ENCODE measurements at regions not wholly inside any gene's neighbourhood (a gene's known extent, or its start where the extent isn't known, plus 50 kb on each side); places are given as distances from the start of the nearest gene placed in this dataset.

DNA sequence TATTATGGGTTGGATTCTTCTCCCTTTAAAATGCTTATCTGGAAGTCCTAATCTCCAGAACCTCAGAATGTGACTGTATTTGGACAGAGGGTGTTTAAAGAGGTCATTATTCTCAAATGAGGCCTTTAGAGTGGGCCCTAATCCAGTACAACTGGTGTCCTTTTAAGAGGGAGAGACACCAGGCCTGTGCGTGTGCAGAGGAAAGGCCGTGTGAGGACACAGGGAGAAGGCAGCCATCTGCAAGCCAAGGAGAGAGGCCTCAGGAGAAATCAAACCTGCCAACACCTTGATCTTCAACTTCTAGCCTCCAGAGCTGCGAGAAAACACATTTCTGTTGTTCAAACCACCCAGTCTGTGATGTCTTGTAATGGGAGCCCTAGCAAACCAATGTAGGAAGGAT lies 235.4 kb upstream of the MYO3A start:
- Mint-ChIP-seq H3K36me3 (no peaks in the 10 kb centered on the region), H3K27ac (no peak overlapping the region), H3K4me1 (peaks cover 7% of the 10 kb centered on the region), H3K4me3 (no peak overlapping the region), H3K27me3 (ENCODE audit: low read depth in 3 of 3) (peaks cover 2 to 6% (median 4%) of the 10 kb centered on the region in 3 donors), H3K9me3 (peaks cover 0 to 1% (median 0%) of the 10 kb centered on the region in 7 donors)
- Histone ChIP-seq H3K79me2 (ENCODE audit: insufficient read depth, low read length) (no peaks in the 10 kb centered on the region), H3K4me3 (replicated peaks in 1 of 3; ENCODE audit: low read depth in 2 of 3, low read length in 3 of 3) (no peak overlapping the region), H2AFZ (ENCODE audit: insufficient read depth, low read depth, low read length, poor library complexity, severe bottlenecking) (no peak overlapping the region), H3K9me3 (replicated peaks in 1 of 2; ENCODE audit: control insufficient read depth in 1 of 2, insufficient read depth in 1 of 2, low read length in 2 of 2) (no peaks in the 10 kb centered on the region), H3K9ac (ENCODE audit: insufficient read depth, low read length, poor library complexity, severe bottlenecking) (no peak overlapping the region), H3K27ac (ENCODE audit: low read depth in 1 of 2, low read length in 2 of 2) (no peak overlapping the region), H3K4me1 (ENCODE audit: control insufficient read depth in 1 of 2, insufficient read depth in 2 of 2, low read length in 2 of 2) (no peaks in the 10 kb centered on the region), H3K27me3 (ENCODE audit: control insufficient read depth in 2 of 2, insufficient read depth in 2 of 2, low read length in 2 of 2) (no peaks in the 10 kb centered on the region), H3K36me3 (replicated peaks in 1 of 2; ENCODE audit: control insufficient read depth in 1 of 2, insufficient read depth in 2 of 2, low read length in 2 of 2) (no peaks in the 10 kb centered on the region), H4K20me1 (ENCODE audit: insufficient read depth, low read length) (no peaks in the 10 kb centered on the region), H3K4me2 (replicated peaks; ENCODE audit: extremely low read depth, low read length, poor library complexity, severe bottlenecking) (no peak overlapping the region)
- TF ChIP-seq CTCF (IDR thresholded peaks at IDR 0.05): no peak
- intact Hi-C loops (cut with micrococcal nuclease): no loop called here
- DNase-seq: no peak
- 90% methylated on average over 2 of the region's 3 CpGs for WGBS (ENCODE audit: insufficient coverage)

GRCh38 chr10:25699631-25700030 lies 234.4 kb upstream of the MYO3A start:
- Histone ChIP-seq H2AFZ (ENCODE audit: insufficient read depth, low read depth, low read length, poor library complexity, severe bottlenecking) (no peak overlapping the region), H3K9me3 (replicated peaks in 1 of 2; ENCODE audit: control insufficient read depth in 1 of 2, insufficient read depth in 1 of 2, low read length in 2 of 2) (no peaks in the 10 kb centered on the region), H3K27me3 (ENCODE audit: control insufficient read depth in 2 of 2, insufficient read depth in 2 of 2, low read length in 2 of 2) (no peaks in the 10 kb centered on the region), H3K79me2 (ENCODE audit: insufficient read depth, low read length) (no peaks in the 10 kb centered on the region), H3K4me2 (replicated peaks; ENCODE audit: extremely low read depth, low read length, poor library complexity, severe bottlenecking) (no peak overlapping the region), H3K27ac (ENCODE audit: low read depth in 1 of 2, low read length in 2 of 2) (no peak overlapping the region), H4K20me1 (ENCODE audit: insufficient read depth, low read length) (no peaks in the 10 kb centered on the region), H3K4me3 (replicated peaks in 1 of 3; ENCODE audit: low read depth in 2 of 3, low read length in 3 of 3) (no peak overlapping the region), H3K36me3 (replicated peaks in 1 of 2; ENCODE audit: control insufficient read depth in 1 of 2, insufficient read depth in 2 of 2, low read length in 2 of 2) (no peaks in the 10 kb centered on the region), H3K4me1 (ENCODE audit: control insufficient read depth in 1 of 2, insufficient read depth in 2 of 2, low read length in 2 of 2) (no peaks in the 10 kb centered on the region), H3K9ac (ENCODE audit: insufficient read depth, low read length, poor library complexity, severe bottlenecking) (no peak overlapping the region)
- no peak for DNase-seq
- Mint-ChIP-seq H3K9me3 (peaks cover 0 to 1% (median 0%) of the 10 kb centered on the region in 7 donors), H3K4me1 (peaks cover 7% of the 10 kb centered on the region), H3K36me3 (no peaks in the 10 kb centered on the region), H3K27ac (no peak overlapping the region), H3K27me3 (ENCODE audit: low read depth in 3 of 3) (peaks cover 2 to 5% (median 2%) of the 10 kb centered on the region in 3 donors), H3K4me3 (no peak overlapping the region)
- 100% methylated on average over 2 of the region's 2 CpGs for WGBS (ENCODE audit: insufficient coverage)
- intact Hi-C loops (cut with micrococcal nuclease): no loop called here
- TF ChIP-seq CTCF (IDR thresholded peaks at IDR 0.05): no peak
